SK-N-MC (cell line): ENCODE measurements at regions not wholly inside any gene's neighbourhood (a gene's known extent, or its start where the extent isn't known, plus 50 kb on each side); places are given as distances from the start of the nearest gene placed in this dataset.

Experiments
- EZH2 ChIP-seq: fragments of 200-600 bp; sonication (generic); IDR thresholded peaks from one replicate; pipeline ENCODE4 v1.6.1; 2017; ENCODE audit warnings: antibody characterized with exemption
- FOXP2 ChIP-seq: optimal IDR thresholded peaks from 2 replicates; pipeline ENCODE3; 2011; ENCODE audit warnings: mild to moderate bottlenecking, moderate library complexity; ENCODE audit not compliant: insufficient read depth; ENCODE audit errors: extremely low read length, control extremely low read depth
- POLR2AphosphoS5 ChIP-seq: IDR thresholded peaks from 2 replicates; pipeline ENCODE4 v1.6.1; 2012; ENCODE audit warnings: mild to moderate bottlenecking, low read depth, low read length, borderline replicate concordance

GRCh38 chr1:219379691-219380090, 206.0 kb downstream of the LYPLAL1 start:
- TF ChIP-seq EZH2 (no peak), POLR2AphosphoS5 (no peak), FOXP2 (no peak)
